ENCODE measurements at regions not wholly inside any gene's neighbourhood (a gene's known extent, or its start where the extent isn't known, plus 50 kb on each side); places are given as distances from the start of the nearest gene placed in this dataset.

DNA sequence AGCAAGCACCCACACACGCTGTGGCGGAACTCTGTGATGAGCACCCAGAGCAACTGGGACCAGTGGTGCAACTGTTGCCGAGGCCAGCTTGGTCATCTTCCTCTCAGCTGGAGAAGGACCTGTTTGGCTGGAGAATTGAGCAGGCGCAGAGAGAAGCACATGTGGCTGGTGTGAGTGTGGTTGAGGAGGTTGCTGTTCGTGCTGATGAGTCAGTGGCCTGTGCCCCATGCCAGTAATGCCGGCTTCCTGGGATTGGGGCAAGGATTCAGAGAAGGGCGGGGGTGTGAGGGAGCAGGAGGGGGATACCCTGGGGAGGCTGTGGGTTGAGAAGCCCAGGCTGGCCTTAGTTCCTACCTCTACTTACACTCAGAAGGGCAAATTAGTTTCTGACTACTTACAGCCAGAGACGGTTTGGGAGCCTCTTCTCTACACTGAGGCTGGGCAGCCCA is 57.5 kb upstream of the EPS8L3 start:
- TF ChIP-seq, protein P1, sequence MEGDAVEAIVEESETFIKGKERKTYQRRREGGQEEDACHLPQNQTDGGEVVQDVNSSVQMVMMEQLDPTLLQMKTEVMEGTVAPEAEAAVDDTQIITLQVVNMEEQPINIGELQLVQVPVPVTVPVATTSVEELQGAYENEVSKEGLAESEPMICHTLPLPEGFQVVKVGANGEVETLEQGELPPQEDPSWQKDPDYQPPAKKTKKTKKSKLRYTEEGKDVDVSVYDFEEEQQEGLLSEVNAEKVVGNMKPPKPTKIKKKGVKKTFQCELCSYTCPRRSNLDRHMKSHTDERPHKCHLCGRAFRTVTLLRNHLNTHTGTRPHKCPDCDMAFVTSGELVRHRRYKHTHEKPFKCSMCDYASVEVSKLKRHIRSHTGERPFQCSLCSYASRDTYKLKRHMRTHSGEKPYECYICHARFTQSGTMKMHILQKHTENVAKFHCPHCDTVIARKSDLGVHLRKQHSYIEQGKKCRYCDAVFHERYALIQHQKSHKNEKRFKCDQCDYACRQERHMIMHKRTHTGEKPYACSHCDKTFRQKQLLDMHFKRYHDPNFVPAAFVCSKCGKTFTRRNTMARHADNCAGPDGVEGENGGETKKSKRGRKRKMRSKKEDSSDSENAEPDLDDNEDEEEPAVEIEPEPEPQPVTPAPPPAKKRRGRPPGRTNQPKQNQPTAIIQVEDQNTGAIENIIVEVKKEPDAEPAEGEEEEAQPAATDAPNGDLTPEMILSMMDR (IDR thresholded peaks at IDR 0.05 in 2 of 3, conservative IDR thresholded peaks at IDR 0.05 in 1 of 3; ENCODE audit: control insufficient read depth in 2 of 3, extremely low read depth in 1 of 3, insufficient read depth in 1 of 3, low read depth in 3 of 3, low read length in 3 of 3): no peak
- TF ChIP-seq POU2F2 (IDR thresholded peaks at IDR 0.05; ENCODE audit: borderline replicate concordance, low read depth, low read length): no peak
- no peak for TF ChIP-seq BRCA1 (IDR thresholded peaks at IDR 0.05; ENCODE audit: low read depth, low read length)
- no peak for TF ChIP-seq POLR2A (IDR thresholded peaks at IDR 0.05; ENCODE audit: low read depth, low read length)
- TF ChIP-seq PML (IDR thresholded peaks at IDR 0.05; ENCODE audit: low read length): no peak
- TF ChIP-seq MEF2A (IDR thresholded peaks at IDR 0.05; ENCODE audit: insufficient read depth, low read depth, low read length): no peak

Measured in GM12878 (cell line).